ENCODE measurements at regions not wholly inside any gene's neighbourhood (a gene's known extent, or its start where the extent isn't known, plus 50 kb on each side); places are given as distances from the start of the nearest gene placed in this dataset.

DNA sequence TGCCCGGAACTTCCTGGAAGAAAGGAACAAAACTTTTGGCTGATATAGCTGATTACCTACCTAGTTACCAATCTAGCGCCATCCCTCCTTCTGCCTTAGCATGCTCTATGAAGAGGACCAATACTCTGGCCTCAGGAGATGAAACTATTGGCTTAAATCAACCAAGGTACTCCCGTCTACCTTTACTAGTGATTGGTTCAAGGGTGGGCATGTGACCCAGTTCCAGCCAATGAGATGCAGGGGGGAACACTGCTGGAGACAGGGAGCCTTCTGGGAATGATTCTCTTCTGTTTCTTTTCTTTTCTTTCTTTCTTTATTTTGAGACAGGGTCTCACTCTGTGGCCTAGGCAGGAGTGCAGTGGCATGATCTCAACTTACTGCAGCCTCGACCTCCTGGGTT lies 72.6 kb upstream of the CCDC167 start:
- TF ChIP-seq, protein P1, sequence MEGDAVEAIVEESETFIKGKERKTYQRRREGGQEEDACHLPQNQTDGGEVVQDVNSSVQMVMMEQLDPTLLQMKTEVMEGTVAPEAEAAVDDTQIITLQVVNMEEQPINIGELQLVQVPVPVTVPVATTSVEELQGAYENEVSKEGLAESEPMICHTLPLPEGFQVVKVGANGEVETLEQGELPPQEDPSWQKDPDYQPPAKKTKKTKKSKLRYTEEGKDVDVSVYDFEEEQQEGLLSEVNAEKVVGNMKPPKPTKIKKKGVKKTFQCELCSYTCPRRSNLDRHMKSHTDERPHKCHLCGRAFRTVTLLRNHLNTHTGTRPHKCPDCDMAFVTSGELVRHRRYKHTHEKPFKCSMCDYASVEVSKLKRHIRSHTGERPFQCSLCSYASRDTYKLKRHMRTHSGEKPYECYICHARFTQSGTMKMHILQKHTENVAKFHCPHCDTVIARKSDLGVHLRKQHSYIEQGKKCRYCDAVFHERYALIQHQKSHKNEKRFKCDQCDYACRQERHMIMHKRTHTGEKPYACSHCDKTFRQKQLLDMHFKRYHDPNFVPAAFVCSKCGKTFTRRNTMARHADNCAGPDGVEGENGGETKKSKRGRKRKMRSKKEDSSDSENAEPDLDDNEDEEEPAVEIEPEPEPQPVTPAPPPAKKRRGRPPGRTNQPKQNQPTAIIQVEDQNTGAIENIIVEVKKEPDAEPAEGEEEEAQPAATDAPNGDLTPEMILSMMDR (conservative IDR thresholded peaks at IDR 0.05; ENCODE audit: low read depth, low read length), result no peak
- TF ChIP-seq EZH2 (IDR thresholded peaks at IDR 0.05; ENCODE audit: low read length, unreplicated experiment) (no peak), EZH2phosphoT487 (IDR thresholded peaks at IDR 0.05; ENCODE audit: borderline replicate concordance, low read length) (no peak)
